ENCODE measurements at regions not wholly inside any gene's neighbourhood (a gene's known extent, or its start where the extent isn't known, plus 50 kb on each side); places are given as distances from the start of the nearest gene placed in this dataset.

- TF ChIP-seq, protein P1, sequence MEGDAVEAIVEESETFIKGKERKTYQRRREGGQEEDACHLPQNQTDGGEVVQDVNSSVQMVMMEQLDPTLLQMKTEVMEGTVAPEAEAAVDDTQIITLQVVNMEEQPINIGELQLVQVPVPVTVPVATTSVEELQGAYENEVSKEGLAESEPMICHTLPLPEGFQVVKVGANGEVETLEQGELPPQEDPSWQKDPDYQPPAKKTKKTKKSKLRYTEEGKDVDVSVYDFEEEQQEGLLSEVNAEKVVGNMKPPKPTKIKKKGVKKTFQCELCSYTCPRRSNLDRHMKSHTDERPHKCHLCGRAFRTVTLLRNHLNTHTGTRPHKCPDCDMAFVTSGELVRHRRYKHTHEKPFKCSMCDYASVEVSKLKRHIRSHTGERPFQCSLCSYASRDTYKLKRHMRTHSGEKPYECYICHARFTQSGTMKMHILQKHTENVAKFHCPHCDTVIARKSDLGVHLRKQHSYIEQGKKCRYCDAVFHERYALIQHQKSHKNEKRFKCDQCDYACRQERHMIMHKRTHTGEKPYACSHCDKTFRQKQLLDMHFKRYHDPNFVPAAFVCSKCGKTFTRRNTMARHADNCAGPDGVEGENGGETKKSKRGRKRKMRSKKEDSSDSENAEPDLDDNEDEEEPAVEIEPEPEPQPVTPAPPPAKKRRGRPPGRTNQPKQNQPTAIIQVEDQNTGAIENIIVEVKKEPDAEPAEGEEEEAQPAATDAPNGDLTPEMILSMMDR (IDR thresholded peaks at IDR 0.05), result no peak
- no peak for TF ChIP-seq POLR2A (IDR thresholded peaks at IDR 0.05)
Measured at GRCh38 chr10:121406823-121407545, 191.3 kb downstream of the FGFR2 start.
